Activated T-helper 9 cell treated with anti-CD3 and anti-CD28 coated beads, Interleukin-2, amount 50 U/mL, for 16 hours (primary cell): ENCODE measurements at regions not wholly inside any gene's neighbourhood (a gene's known extent, or its start where the extent isn't known, plus 50 kb on each side); places are given as distances from the start of the nearest gene placed in this dataset.
"Not testable (repeated sequence)": the region's sequence is repeated elsewhere in the genome, so short reads cannot be mapped to it uniquely, and the experiment has no call there.

ENCODE experiments used
- DNase-seq: peaks from one replicate; pipeline ENCODE4 v3.0.0-alpha.2; 2020; ENCODE audit warnings: low read depth

GRCh38 chr15:89028036-89028435 lies 60.2 kb upstream of the ABHD2 start:
- no peak for DNase-seq

GRCh38 chr15:89030311-89030710 lies 57.9 kb upstream of the ABHD2 start:
- DNase-seq: no peak

- DNase-seq: not testable (repeated sequence)
Observed at GRCh38 chr15:89031637-89032285, 56.5 kb upstream of the ABHD2 start.

- no peak for DNase-seq
Observed at GRCh38 chr15:89034305-89034704, 54.0 kb upstream of the ABHD2 start.

GRCh38 chr15:89035150-89035549 lies 53.1 kb upstream of the ABHD2 start:
- no peak for DNase-seq

GRCh38 chr15:89035658-89036057 lies 52.6 kb upstream of the ABHD2 start:
- DNase-seq: no peak

- no peak for DNase-seq
Observed at GRCh38 chr15:89038146-89038545, 50.1 kb upstream of the ABHD2 start.
